Stimulated activated CD8-positive, alpha-beta memory T cell treated with anti-CD3 and anti-CD28 coated beads, Interleukin-4, amount 100 ng/mL, for 1 hour (primary cell): ENCODE measurements at regions not wholly inside any gene's neighbourhood (a gene's known extent, or its start where the extent isn't known, plus 50 kb on each side); places are given as distances from the start of the nearest gene placed in this dataset.

Experiments used
- DNase-seq, 2 donors: peaks; one replicate each; pipeline ENCODE4 v3.0.0-alpha.2; 2020; ENCODE audit warnings: low read depth in 2 of 2, low spot score in 1 of 2

DNA sequence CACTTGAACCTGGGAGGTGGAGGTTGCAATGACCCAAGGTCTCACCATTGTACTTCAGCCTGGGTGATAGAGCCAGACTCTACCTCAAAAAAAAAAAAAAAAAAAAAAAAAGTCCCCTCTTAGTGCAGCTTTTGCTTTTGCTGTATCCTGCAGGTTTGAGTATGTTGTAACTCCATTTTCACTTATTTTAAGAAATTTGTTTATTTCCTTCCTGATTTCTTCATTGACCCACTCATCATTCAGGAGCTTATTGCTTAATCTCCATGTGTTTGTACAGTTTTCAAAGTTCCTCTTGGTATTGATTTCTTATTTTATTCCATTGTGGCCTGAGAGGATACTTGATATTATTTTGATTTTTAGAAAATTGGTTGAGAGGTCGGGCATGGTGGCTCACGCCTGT lies 50.9 kb upstream of the AK4 start:
- no peak for DNase-seq
